AG09319 (cell line): ENCODE measurements at regions not wholly inside any gene's neighbourhood (a gene's known extent, or its start where the extent isn't known, plus 50 kb on each side); places are given as distances from the start of the nearest gene placed in this dataset.
A peak's percentile ranks its signal among the peaks of the same experiment; 100 is the strongest.

ENCODE experiments used
- DNase-seq: peaks from one replicate; pipeline ENCODE4 v3.0.0-alpha.2; 2010; ENCODE audit warnings: low read depth; ENCODE audit errors: extremely low read depth
- TF ChIP-seq, protein P1 (sequence below): IDR thresholded peaks from 2 replicates; pipeline ENCODE4 v1.5.1; 2011; ENCODE audit warnings: low read depth, mild to moderate bottlenecking, inconsistent platforms, low read length, moderate library complexity

DNA sequence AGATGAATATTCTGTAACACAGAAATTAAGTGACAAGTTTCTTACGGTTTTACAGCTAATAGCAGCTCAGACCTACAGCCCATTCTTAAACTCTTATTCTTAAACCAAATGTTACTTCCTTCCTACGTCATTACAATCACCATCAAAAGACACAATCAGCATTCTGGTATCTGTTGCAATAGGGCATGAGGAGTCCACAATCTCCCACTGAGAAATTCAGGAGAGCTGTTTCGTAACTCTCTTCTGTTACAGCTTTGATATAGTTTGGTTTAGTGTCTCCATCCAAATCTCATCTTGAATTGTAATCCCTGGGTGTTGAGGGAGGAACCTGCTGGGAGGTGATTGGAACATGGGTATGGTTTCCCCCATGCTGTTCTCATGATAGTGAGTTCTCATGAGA, 163.4 kb downstream of the GAS1 start:
- TF ChIP-seq, protein P1, sequence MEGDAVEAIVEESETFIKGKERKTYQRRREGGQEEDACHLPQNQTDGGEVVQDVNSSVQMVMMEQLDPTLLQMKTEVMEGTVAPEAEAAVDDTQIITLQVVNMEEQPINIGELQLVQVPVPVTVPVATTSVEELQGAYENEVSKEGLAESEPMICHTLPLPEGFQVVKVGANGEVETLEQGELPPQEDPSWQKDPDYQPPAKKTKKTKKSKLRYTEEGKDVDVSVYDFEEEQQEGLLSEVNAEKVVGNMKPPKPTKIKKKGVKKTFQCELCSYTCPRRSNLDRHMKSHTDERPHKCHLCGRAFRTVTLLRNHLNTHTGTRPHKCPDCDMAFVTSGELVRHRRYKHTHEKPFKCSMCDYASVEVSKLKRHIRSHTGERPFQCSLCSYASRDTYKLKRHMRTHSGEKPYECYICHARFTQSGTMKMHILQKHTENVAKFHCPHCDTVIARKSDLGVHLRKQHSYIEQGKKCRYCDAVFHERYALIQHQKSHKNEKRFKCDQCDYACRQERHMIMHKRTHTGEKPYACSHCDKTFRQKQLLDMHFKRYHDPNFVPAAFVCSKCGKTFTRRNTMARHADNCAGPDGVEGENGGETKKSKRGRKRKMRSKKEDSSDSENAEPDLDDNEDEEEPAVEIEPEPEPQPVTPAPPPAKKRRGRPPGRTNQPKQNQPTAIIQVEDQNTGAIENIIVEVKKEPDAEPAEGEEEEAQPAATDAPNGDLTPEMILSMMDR, result no peak
- DNase-seq, result peak; percentile 71

DNA sequence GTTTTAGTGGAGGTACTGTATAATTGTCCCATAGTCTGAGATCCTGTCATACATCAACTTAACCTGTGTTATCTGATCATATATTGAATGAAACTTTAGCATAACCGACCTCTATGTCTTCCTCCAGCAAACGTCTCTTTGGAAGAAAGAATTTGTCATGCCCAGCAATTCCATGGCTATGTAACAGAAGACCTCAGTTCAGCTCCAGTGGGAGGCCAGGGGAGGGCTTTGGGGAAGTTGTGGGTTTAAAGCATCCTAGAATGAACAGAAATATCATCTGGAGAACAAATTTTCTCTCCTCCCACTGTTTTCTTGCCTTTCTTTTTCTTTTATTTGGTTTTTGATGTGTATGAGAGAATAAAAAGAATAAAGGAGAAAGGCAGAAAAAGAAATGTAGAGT, 164.5 kb downstream of the GAS1 start:
- DNase-seq, result no peak
- TF ChIP-seq, protein P1, result no peak

DNA sequence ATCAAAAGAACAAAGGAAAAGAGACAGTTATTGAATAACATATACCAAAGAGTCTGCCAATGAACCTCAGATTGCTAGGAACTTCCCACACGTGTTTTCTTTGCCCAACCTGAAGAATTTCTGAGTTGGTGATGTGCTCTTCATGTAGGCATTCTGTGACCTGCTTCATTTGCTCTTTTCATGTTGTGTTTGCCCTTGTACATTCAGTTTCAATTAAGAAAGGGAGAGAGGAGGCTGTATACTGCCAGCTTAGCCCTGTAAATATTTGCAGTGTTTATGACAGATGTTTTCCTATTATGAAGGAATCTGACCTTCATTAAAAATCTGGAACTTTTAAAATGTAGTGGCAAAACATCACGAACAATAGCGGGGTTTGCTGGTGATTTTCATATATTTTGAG, 168.5 kb downstream of the GAS1 start:
- TF ChIP-seq, protein P1, result no peak
- no peak for DNase-seq

DNA sequence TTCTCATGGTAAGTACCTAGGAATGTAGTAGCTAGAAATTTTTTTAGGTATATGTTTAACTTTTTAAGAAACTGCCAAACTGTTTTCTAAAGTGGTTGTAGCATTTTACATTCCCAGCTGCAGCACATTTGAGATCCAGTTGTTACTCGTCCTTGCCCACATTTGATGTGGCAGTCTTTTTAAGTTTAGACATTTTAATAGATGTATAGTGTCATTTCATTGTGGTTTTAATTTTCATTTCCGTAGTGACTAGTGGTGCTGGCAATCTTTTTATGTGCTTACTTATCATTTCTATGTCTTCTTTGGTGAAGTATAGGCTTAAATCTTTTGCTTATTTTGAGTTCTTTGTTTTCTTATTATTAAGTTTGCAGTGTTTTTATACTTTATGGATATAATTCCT, 171.6 kb downstream of the GAS1 start:
- no peak for DNase-seq
- TF ChIP-seq, protein P1, result no peak

DNA sequence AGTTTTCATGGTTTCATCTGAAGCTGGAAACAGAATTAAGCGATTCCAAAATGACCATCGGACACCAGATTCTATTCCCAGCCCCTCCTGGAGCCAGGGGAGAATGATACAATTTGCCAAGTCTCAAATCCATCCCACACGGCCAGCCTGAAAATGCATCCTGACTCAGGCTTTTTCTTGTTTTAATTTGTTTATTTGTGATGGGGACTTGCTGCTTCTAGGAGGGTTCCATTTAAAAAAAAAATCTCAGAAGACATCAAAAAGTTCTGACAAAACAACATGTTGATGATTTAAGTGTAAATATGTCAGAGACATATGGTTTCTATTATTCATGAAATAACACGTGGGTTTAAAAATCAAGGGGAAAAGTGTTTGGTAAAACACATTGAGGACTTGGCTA, 173.2 kb downstream of the GAS1 start:
- TF ChIP-seq, protein P1, result no peak

DNA sequence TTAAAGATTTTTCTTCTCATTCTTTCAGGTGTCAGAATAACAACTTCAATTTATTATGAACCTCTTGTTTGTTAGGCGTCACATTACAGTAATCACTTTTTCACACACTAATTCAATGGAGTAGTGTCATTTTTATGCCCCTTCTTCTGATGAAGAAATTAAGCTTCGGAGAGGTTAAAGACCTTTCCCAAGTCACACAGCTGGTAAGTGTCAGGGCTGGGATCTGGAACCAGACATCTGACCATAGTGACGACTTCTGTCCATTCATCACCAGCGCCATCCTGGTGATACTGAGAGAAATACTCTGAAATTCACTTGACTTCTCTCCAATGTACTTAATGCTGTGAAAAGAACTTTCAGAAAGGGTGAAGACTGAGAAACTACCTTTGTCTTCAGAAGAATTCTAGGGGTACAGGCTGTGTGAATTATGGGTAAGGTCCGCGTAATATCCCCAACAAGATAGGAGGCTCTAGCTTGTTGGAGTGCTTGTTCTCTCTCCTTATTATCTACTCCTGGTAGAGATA, 173.8 kb downstream of the GAS1 start:
- TF ChIP-seq, protein P1, result no peak
- DNase-seq, result no peak

More for the DNA sequence above, 173.2 kb downstream of the GAS1 start:
- no peak for DNase-seq

DNA sequence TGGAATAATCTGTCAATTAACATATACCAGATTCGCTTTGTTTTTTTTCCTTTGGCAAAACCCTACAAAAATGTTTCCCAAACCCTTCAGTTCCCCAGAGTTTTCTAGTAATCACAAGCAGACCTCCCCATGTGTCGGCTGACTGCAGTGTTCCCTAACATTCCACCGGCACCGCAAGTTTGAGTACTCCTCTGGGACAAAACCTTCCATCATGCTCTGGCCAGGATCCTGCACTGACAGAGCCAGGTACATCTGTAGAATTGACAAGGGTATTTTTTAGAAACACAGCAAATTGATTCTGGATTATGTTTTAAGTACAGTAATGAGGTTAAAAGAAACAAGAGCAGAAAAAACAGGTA, 174.7 kb downstream of the GAS1 start:
- no peak for DNase-seq
- TF ChIP-seq, protein P1, result no peak
